ENCODE measurements at regions not wholly inside any gene's neighbourhood (a gene's known extent, or its start where the extent isn't known, plus 50 kb on each side); places are given as distances from the start of the nearest gene placed in this dataset.
A peak's percentile ranks its signal among the peaks of the same experiment; 100 is the strongest.
"Not testable (repeated sequence)": the region's sequence is repeated elsewhere in the genome, so short reads cannot be mapped to it uniquely, and the experiment has no call there.

DNA sequence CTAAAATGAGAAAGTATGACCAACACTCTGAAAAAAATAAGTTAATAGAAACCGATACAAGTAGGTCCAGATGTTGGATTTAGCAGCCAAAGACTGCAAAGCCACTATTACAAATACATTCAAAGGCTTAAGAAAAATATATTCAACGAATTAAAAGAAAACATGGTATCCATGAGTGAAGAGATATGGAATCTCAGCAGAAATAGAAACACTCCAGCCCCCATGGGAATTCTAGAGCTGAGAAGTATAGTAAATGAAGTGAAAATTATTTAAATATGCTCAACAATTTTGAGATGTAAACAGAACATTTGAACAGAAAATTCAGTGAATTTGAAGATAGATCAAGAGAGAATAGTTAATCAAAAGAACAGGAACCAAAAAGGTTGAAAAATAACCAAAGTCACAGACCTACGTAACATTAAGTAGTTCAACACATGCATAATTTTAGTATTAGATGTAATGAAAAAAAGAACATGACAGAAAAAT is 72.0 kb upstream of the WIPF3 start:
- ChIA-PET CTCF (no interaction called here), POLR2A (no interaction called here)
- H3K4me3 Mint-ChIP-seq, result no peak overlapping the region
- H3K27ac Mint-ChIP-seq, result no peak overlapping the region
- H3K9me3 Mint-ChIP-seq, result no peaks in the 10 kb centered on the region
- no peaks in the 10 kb centered on the region for H3K4me1 Mint-ChIP-seq
- DNase-seq (ENCODE audit: low spot score), result no peak
- no peaks in the 10 kb centered on the region for H3K36me3 Mint-ChIP-seq
- H3K27me3 Mint-ChIP-seq (ENCODE audit: low read depth), result no peaks in the 10 kb centered on the region; the same call in 1 of the 2 replicates
- TF ChIP-seq, protein P1, sequence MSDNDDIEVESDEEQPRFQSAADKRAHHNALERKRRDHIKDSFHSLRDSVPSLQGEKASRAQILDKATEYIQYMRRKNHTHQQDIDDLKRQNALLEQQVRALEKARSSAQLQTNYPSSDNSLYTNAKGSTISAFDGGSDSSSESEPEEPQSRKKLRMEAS (CRISPR knock-in tag; IDR thresholded peaks at IDR 0.05), result no peak
- no peak for TF ChIP-seq SMAD3 (CRISPR knock-in tag; IDR thresholded peaks at IDR 0.05; ENCODE audit: borderline replicate concordance)
- TF ChIP-seq, protein P2, sequence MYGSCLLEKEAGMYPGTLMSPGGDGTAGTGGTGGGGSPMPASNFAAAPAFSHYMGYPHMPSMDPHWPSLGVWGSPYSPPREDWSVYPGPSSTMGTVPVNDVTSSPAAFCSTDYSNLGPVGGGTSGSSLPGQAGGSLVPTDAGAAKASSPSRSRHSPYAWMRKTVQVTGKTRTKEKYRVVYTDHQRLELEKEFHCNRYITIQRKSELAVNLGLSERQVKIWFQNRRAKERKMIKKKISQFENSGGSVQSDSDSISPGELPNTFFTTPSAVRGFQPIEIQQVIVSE (CRISPR knock-in tag; IDR thresholded peaks at IDR 0.05; ENCODE audit: borderline replicate concordance), result no peak
- no peak for ATAC-seq

DNA sequence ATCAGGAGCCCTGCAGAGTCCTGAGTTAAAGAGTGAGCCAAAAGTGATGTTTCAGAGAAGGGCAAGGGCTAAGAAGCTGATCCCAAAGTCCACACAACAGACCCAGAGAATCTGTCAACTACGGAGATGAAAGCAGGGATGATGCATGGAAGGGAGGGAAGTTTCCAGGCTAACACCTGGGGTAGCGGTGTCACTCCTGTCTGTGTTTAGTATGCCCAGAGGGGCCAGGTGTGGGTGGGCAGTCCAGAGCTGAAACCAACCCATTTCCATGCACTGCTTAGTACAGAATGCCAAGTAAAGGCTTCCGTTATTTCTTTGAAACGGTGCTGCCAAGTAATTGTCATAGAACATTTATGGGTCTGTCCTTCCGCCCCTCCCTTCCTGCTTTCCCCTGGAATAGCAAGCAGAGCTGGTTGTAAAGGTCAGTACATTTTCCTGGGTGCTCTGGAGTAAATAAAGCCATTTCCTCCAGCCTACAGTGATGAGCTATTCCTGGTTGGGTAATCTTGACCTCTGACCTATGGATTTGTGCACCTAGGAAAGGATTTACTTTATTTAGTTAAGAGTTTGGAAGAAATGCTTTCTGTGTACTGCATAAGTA is 58.6 kb upstream of the WIPF3 start:
- H3K27ac Mint-ChIP-seq; H3K27me3 Mint-ChIP-seq (ENCODE audit: low read depth); H3K36me3 Mint-ChIP-seq; H3K9me3 Mint-ChIP-seq; H3K4me3 Mint-ChIP-seq; DNase-seq (ENCODE audit: low spot score); ATAC-seq; H3K4me1 Mint-ChIP-seq; POLR2A ChIA-PET: not testable (repeated sequence)
- CTCF ChIA-PET, result interaction anchor here (0.5 to 2.6 kb wide), 18 partner anchors 10 to 629 kb away, joined by 3 to 32 read pairs (median 3); partner anchors contain the start of gene WIPF3

DNA sequence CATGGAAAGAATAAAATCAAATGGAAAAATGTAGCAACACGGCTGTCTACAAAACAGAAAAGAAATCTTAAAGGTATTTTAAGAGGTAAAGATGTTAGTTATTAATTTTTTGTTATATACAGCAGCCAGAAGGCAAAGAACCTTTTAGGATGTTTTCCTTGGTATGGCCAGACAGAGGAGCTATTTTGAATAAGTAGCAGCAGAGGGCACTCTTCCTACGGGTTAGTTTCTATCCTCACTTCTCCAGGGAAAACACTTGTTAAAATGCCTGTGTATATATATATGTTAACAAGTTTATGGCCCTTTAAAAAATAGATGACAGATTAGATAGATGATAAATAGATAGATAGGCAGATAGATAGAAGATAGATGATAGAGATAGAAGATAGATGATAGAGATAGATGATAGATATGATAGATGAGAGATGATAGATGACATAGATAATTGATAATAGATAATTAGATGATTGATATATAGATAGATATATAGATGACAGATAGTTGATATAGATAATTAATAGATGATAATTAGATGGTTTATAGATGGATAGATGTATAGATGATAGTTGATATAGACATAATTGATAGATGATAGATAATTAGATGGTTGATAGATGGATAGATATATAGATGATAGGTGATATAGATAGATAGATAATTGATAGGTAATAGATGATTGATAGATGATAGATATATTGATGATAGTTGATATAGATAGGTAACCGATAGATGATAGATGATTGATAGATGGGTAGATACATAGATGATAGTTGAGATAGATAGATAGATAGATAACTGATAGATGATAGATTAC is 57.8 kb upstream of the WIPF3 start:
- no peak overlapping the region for H3K27ac Mint-ChIP-seq
- ChIA-PET POLR2A (no interaction called here), CTCF (interaction anchor here (0.5 to 2.6 kb wide), 16 partner anchors 10 to 628 kb away, joined by 3 to 32 read pairs (median 3); partner anchors contain the start of gene WIPF3)
- no peaks in the 10 kb centered on the region for H3K36me3 Mint-ChIP-seq
- H3K27me3 Mint-ChIP-seq (ENCODE audit: low read depth), result no peaks in the 10 kb centered on the region
- TF ChIP-seq, protein P3, sequence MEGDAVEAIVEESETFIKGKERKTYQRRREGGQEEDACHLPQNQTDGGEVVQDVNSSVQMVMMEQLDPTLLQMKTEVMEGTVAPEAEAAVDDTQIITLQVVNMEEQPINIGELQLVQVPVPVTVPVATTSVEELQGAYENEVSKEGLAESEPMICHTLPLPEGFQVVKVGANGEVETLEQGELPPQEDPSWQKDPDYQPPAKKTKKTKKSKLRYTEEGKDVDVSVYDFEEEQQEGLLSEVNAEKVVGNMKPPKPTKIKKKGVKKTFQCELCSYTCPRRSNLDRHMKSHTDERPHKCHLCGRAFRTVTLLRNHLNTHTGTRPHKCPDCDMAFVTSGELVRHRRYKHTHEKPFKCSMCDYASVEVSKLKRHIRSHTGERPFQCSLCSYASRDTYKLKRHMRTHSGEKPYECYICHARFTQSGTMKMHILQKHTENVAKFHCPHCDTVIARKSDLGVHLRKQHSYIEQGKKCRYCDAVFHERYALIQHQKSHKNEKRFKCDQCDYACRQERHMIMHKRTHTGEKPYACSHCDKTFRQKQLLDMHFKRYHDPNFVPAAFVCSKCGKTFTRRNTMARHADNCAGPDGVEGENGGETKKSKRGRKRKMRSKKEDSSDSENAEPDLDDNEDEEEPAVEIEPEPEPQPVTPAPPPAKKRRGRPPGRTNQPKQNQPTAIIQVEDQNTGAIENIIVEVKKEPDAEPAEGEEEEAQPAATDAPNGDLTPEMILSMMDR (IDR thresholded peaks at IDR 0.05), result peak; percentile 16; the same call in 1 of the 2 replicates
- TF ChIP-seq JAZF1 (CRISPR knock-in tag; IDR thresholded peaks at IDR 0.05) (no peak), OVOL2 (CRISPR knock-in tag; IDR thresholded peaks at IDR 0.05; ENCODE audit: borderline replicate concordance) (no peak), CREM (CRISPR knock-in tag; IDR thresholded peaks at IDR 0.05) (no peak)
- TF ChIP-seq, protein P4, sequence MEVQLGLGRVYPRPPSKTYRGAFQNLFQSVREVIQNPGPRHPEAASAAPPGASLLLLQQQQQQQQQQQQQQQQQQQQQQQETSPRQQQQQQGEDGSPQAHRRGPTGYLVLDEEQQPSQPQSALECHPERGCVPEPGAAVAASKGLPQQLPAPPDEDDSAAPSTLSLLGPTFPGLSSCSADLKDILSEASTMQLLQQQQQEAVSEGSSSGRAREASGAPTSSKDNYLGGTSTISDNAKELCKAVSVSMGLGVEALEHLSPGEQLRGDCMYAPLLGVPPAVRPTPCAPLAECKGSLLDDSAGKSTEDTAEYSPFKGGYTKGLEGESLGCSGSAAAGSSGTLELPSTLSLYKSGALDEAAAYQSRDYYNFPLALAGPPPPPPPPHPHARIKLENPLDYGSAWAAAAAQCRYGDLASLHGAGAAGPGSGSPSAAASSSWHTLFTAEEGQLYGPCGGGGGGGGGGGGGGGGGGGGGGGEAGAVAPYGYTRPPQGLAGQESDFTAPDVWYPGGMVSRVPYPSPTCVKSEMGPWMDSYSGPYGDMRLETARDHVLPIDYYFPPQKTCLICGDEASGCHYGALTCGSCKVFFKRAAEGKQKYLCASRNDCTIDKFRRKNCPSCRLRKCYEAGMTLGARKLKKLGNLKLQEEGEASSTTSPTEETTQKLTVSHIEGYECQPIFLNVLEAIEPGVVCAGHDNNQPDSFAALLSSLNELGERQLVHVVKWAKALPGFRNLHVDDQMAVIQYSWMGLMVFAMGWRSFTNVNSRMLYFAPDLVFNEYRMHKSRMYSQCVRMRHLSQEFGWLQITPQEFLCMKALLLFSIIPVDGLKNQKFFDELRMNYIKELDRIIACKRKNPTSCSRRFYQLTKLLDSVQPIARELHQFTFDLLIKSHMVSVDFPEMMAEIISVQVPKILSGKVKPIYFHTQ (CRISPR knock-in tag; IDR thresholded peaks at IDR 0.05), result no peak
- TF ChIP-seq, protein P5, sequence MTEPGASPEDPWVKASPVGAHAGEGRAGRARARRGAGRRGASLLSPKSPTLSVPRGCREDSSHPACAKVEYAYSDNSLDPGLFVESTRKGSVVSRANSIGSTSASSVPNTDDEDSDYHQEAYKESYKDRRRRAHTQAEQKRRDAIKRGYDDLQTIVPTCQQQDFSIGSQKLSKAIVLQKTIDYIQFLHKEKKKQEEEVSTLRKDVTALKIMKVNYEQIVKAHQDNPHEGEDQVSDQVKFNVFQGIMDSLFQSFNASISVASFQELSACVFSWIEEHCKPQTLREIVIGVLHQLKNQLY (CRISPR knock-in tag; IDR thresholded peaks at IDR 0.05), result no peak
- TF ChIP-seq, protein P6, sequence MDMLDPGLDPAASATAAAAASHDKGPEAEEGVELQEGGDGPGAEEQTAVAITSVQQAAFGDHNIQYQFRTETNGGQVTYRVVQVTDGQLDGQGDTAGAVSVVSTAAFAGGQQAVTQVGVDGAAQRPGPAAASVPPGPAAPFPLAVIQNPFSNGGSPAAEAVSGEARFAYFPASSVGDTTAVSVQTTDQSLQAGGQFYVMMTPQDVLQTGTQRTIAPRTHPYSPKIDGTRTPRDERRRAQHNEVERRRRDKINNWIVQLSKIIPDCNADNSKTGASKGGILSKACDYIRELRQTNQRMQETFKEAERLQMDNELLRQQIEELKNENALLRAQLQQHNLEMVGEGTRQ (CRISPR knock-in tag; IDR thresholded peaks at IDR 0.05), result no peak
- no peak overlapping the region for H3K4me3 Mint-ChIP-seq
- ATAC-seq (peak; percentile 74), DNase-seq (ENCODE audit: low spot score) (no peak)
- no peaks in the 10 kb centered on the region for H3K4me1 Mint-ChIP-seq
- H3K9me3 Mint-ChIP-seq, result no peaks in the 10 kb centered on the region
